Right lobe of liver (tissue), 6 donors: ENCODE measurements at regions not wholly inside any gene's neighbourhood (a gene's known extent, or its start where the extent isn't known, plus 50 kb on each side); places are given as distances from the start of the nearest gene placed in this dataset.

ENCODE experiments used
- ATAC-seq, 4 donors: fragments of 200-7000 bp; cut with Tn5 transposase; one replicate each; pipeline ENCODE4 v1.9.1; 2020; ENCODE audit warnings: mild to moderate bottlenecking in 4 of 4, moderate library complexity in 4 of 4
- DNase-seq, 3 donors: peaks; one replicate each; pipeline ENCODE4 v3.0.0-alpha.2; 2020
- H3K27ac ChIP-seq, 3 donors: fragments of 200-600 bp; one replicate each; pipeline ENCODE4 v1.8.0; 2022
- H3K27me3 ChIP-seq, 2 donors: fragments of 200-600 bp; one replicate each; pipeline ENCODE4 v1.8.0; 2022
- H3K36me3 ChIP-seq, 4 donors: fragments of 200-600 bp; sonication (generic) in 1 of 4; one replicate each; pipeline versions ENCODE4 v1.5.1 to v1.8.0; 2017 to 2022; ENCODE audit warnings: control low read depth in 1 of 4
- H3K4me1 ChIP-seq, 4 donors: fragments of 200-600 bp; sonication (generic) in 1 of 4; one replicate each; pipeline versions ENCODE4 v1.5.1 to v1.8.0; 2017 to 2022; ENCODE audit warnings: control low read depth in 1 of 4
- H3K4me3 ChIP-seq, 3 donors: fragments of 200-600 bp; one replicate each; pipeline ENCODE4 v1.8.0; 2022
- H3K9me3 ChIP-seq, 4 donors: fragments of 200-600 bp; sonication (generic) in 1 of 4; one replicate each; pipeline versions ENCODE4 v1.5.1 to v1.8.0; 2017 to 2022; ENCODE audit warnings: control low read depth in 1 of 4
- POLR2A ChIP-seq: fragments of 450-650 bp; IDR thresholded peaks from one replicate; pipeline ENCODE4 v1.6.1; 2017; ENCODE audit warnings: antibody characterized with exemption, mild to moderate bottlenecking
- WGBS: methylation state at CpG from one replicate; pipeline ENCODE4 v1.1.6; 2018; ENCODE audit warnings: low coverage, low lambda C conversion rate; ENCODE audit not compliant: insufficient coverage; ENCODE audit errors: missing lambda C conversion rate; 5-methylcytosine and 5-hydroxymethylcytosine counted together
- intact Hi-C, 2 donors: fragments of 100-400 bp; cut with DNase I; formaldehyde crosslinking; loops; one replicate each; pipeline versions ENCODE4 v1.11.2 to v1.14.1; 2022
- TF ChIP-seq, protein P1 (sequence below), 4 donors: fragments of 200-600 bp in 3 of 4; fragments of 450-650 bp in 1 of 4; IDR thresholded peaks; one replicate each; pipeline versions ENCODE4 v1.5.1 to v1.8.0; 2016 to 2022; ENCODE audit warnings: antibody characterized with exemption in 4 of 4, mild to moderate bottlenecking in 2 of 4
- donor health status: DM: no; HTN: yes; CAD: no.
- donor health status: DM: no; HTN: no; CAD: no.
- donor health status: DM: no; HTN: no; CAD: no.
- donor health status: DM: no; HTN: yes; CAD: no.
- donor health status: DM: no; HTN: yes; CAD: no.

DNA sequence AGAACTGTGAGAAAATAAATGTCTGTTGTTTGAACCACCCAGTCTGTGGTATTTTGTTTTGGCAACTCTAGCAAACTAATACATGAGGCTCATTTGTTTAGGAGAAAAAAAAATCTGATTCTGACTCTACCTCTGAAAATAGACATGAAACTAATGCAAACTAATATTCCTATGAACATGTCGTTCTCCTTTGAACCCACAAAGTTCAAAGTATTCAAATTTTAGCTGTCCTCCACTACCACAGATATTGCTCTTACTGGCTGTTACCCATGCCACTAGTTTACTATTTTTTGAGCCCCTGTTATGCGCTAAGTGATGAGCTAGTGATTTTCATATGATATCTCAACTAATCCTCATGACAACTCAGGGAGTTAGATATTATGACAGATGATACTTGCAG, 58.8 kb upstream of the ZNF804B start:
- no peaks in the 10 kb centered on the region for H3K4me1 ChIP-seq
- intact Hi-C loops: no loop called here
- 70% methylated on average over 2 of the region's 2 CpGs for WGBS
- DNase-seq (no peak), ATAC-seq (no peak)
- no peaks in the 10 kb centered on the region for H3K9me3 ChIP-seq
- no peak overlapping the region for H3K27ac ChIP-seq
- no peak for TF ChIP-seq POLR2A
- TF ChIP-seq, protein P1, sequence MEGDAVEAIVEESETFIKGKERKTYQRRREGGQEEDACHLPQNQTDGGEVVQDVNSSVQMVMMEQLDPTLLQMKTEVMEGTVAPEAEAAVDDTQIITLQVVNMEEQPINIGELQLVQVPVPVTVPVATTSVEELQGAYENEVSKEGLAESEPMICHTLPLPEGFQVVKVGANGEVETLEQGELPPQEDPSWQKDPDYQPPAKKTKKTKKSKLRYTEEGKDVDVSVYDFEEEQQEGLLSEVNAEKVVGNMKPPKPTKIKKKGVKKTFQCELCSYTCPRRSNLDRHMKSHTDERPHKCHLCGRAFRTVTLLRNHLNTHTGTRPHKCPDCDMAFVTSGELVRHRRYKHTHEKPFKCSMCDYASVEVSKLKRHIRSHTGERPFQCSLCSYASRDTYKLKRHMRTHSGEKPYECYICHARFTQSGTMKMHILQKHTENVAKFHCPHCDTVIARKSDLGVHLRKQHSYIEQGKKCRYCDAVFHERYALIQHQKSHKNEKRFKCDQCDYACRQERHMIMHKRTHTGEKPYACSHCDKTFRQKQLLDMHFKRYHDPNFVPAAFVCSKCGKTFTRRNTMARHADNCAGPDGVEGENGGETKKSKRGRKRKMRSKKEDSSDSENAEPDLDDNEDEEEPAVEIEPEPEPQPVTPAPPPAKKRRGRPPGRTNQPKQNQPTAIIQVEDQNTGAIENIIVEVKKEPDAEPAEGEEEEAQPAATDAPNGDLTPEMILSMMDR (IDR thresholded peaks at IDR 0.05): no peak
- no peak overlapping the region for H3K4me3 ChIP-seq
- no peaks in the 10 kb centered on the region for H3K36me3 ChIP-seq
- H3K27me3 ChIP-seq: no peaks in the 10 kb centered on the region

- no peaks in the 10 kb centered on the region for H3K4me1 ChIP-seq
- no peaks in the 10 kb centered on the region for H3K36me3 ChIP-seq
- no peaks in the 10 kb centered on the region for H3K27me3 ChIP-seq
- no peaks in the 10 kb centered on the region for H3K9me3 ChIP-seq
- intact Hi-C loops: no loop called here
- TF ChIP-seq, protein P1 (IDR thresholded peaks at IDR 0.05): no peak
- no peak for TF ChIP-seq POLR2A
- ATAC-seq (no peak), DNase-seq (no peak)
- H3K27ac ChIP-seq: no peak overlapping the region
- no peak overlapping the region for H3K4me3 ChIP-seq
Observed at GRCh38 chr7:88694207-88694606, 65.3 kb upstream of the ZNF804B start.

DNA sequence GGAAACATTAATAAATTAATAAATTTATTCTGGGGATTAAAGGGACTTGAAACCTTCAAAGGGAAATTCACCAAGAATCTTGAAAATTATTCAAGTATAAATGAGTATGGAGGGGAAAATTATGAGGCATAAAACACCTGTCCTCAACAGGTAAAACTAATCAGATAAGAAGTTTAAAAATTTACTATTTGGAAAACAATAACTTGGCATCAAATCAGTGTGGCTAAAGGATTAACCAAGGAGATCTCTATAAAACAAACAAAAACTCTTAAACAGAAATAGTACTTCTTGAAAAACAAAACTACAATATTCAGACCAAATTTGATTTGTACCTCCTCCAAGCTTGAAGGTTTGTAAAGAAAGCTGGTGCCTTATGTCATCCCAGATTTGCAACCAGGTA, 66.4 kb upstream of the ZNF804B start:
- no peak for ATAC-seq
- TF ChIP-seq POLR2A: no peak
- TF ChIP-seq, protein P1 (IDR thresholded peaks at IDR 0.05): no peak
- H3K4me3 ChIP-seq: no peak overlapping the region
- no peaks in the 10 kb centered on the region for H3K36me3 ChIP-seq
- no peaks in the 10 kb centered on the region for H3K27me3 ChIP-seq
- H3K4me1 ChIP-seq: no peaks in the 10 kb centered on the region
- H3K9me3 ChIP-seq: no peaks in the 10 kb centered on the region
- DNase-seq: no peak
- H3K27ac ChIP-seq: no peak overlapping the region
- intact Hi-C loops: no loop called here

GRCh38 chr7:88692493-88692892, 67.0 kb upstream of the ZNF804B start:
- intact Hi-C loops: no loop called here
- H3K36me3 ChIP-seq: no peaks in the 10 kb centered on the region
- TF ChIP-seq POLR2A: no peak
- TF ChIP-seq, protein P1 (IDR thresholded peaks at IDR 0.05): no peak
- no peak overlapping the region for H3K4me3 ChIP-seq
- no peaks in the 10 kb centered on the region for H3K27me3 ChIP-seq
- H3K27ac ChIP-seq: no peak overlapping the region
- DNase-seq: no peak
- no peaks in the 10 kb centered on the region for H3K4me1 ChIP-seq
- no peak for ATAC-seq
- no peaks in the 10 kb centered on the region for H3K9me3 ChIP-seq

DNA sequence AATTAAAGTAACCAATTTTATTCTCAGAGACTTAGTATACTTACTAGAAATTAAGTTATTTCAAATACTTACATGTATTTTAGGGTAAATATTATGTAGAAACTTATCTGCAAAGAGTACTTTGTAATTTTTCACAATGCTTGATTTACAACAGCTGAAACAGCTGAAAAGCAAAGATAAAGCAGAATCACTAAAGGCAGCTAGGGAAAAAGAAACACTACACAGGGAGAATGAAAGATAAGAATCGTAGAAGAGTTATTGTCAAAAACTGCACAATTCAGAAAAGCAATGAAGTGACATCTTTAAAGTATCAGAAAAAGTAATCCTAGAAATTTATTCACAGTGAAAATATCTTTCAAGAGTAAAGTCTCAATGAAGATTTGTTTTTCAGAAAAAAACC, 69.7 kb upstream of the ZNF804B start:
- no peak for ATAC-seq
- TF ChIP-seq, protein P1 (IDR thresholded peaks at IDR 0.05): no peak
- TF ChIP-seq POLR2A: no peak
- no peak overlapping the region for H3K27ac ChIP-seq
- H3K4me1 ChIP-seq: no peaks in the 10 kb centered on the region
- no peak for DNase-seq
- no peaks in the 10 kb centered on the region for H3K9me3 ChIP-seq
- H3K36me3 ChIP-seq: no peaks in the 10 kb centered on the region
- intact Hi-C loops: no loop called here
- H3K4me3 ChIP-seq: no peak overlapping the region
- 40% methylated on average over 1 of the region's 1 CpG for WGBS
- no peaks in the 10 kb centered on the region for H3K27me3 ChIP-seq
